ENCODE measurements at regions not wholly inside any gene's neighbourhood (a gene's known extent, or its start where the extent isn't known, plus 50 kb on each side); places are given as distances from the start of the nearest gene placed in this dataset.

GRCh38 chr20:57092900-57093530 lies 173.4 kb downstream of the BMP7 start:
- TF ChIP-seq CTCF (IDR thresholded peaks at IDR 0.05) (no peak), EP300 (IDR thresholded peaks at IDR 0.05; ENCODE audit: low read depth) (no peak), POLR2A (IDR thresholded peaks at IDR 0.05) (no peak), POLR2AphosphoS5 (IDR thresholded peaks at IDR 0.05) (no peak)
